ENCODE measurements at regions not wholly inside any gene's neighbourhood (a gene's known extent, or its start where the extent isn't known, plus 50 kb on each side); places are given as distances from the start of the nearest gene placed in this dataset.
A peak's percentile ranks its signal among the peaks of the same experiment; 100 is the strongest.

- Histone ChIP-seq H3K4me1 (ENCODE audit: control insufficient read depth, insufficient read depth, low read length, unreplicated experiment) (peaks cover 35% of the 10 kb centered on the region), H2AFZ (ENCODE audit: low read length, unreplicated experiment) (no peak overlapping the region), H3K27ac (ENCODE audit: low read depth, low read length) (peak overlapping the region; percentile 87), H3K36me3 (ENCODE audit: insufficient read depth, low read length) (peaks cover 23% of the 10 kb centered on the region), H3K27me3 (ENCODE audit: insufficient read depth, low read length) (no peaks in the 10 kb centered on the region), H3K79me2 (ENCODE audit: control insufficient read depth, insufficient read depth, low read length, unreplicated experiment) (peaks cover 76% of the 10 kb centered on the region), H3K4me3 (ENCODE audit: low read depth, low read length) (peak overlapping the region; percentile 100)
Observed at GRCh38 chr9:110050925-110051355, 157.0 kb downstream of the C9orf152 start.

- peaks cover 98% of the 10 kb centered on the region for H3K79me2 ChIP-seq (ENCODE audit: control insufficient read depth, insufficient read depth, low read length, unreplicated experiment)
- no peak overlapping the region for H3K4me3 ChIP-seq (ENCODE audit: low read depth, low read length)
Observed at GRCh38 chr9:110056062-110056461, 151.9 kb downstream of the C9orf152 start.

GRCh38 chr9:110058304-110058953, 149.5 kb downstream of the C9orf152 start:
- Histone ChIP-seq H3K4me3 (ENCODE audit: low read depth, low read length) (no peak overlapping the region), H3K27me3 (ENCODE audit: insufficient read depth, low read length) (no peaks in the 10 kb centered on the region), H3K36me3 (ENCODE audit: insufficient read depth, low read length) (peaks cover 30% of the 10 kb centered on the region), H2AFZ (ENCODE audit: low read length, unreplicated experiment) (no peak overlapping the region), H3K27ac (ENCODE audit: low read depth, low read length) (peak overlapping the region; percentile 6; the same call in 1 of the 2 replicates), H3K79me2 (ENCODE audit: control insufficient read depth, insufficient read depth, low read length, unreplicated experiment) (peaks cover 98% of the 10 kb centered on the region), H3K4me1 (ENCODE audit: control insufficient read depth, insufficient read depth, low read length, unreplicated experiment) (peaks cover 38% of the 10 kb centered on the region)

More at GRCh38 chr9:110056062-110056461, 151.9 kb downstream of the C9orf152 start:
- Histone ChIP-seq H3K27me3 (ENCODE audit: insufficient read depth, low read length) (no peaks in the 10 kb centered on the region), H3K4me1 (ENCODE audit: control insufficient read depth, insufficient read depth, low read length, unreplicated experiment) (peaks cover 57% of the 10 kb centered on the region), H3K36me3 (ENCODE audit: insufficient read depth, low read length) (peaks cover 29% of the 10 kb centered on the region), H2AFZ (ENCODE audit: low read length, unreplicated experiment) (no peak overlapping the region), H3K27ac (ENCODE audit: low read depth, low read length) (no peak overlapping the region)

GRCh38 chr9:110059461-110059860, 148.5 kb downstream of the C9orf152 start:
- H3K4me1 ChIP-seq (ENCODE audit: control insufficient read depth, insufficient read depth, low read length, unreplicated experiment): peaks cover 35% of the 10 kb centered on the region
- peak overlapping the region; percentile 33; the same call in 1 of the 2 replicates for H3K27ac ChIP-seq (ENCODE audit: low read depth, low read length)
- H3K79me2 ChIP-seq (ENCODE audit: control insufficient read depth, insufficient read depth, low read length, unreplicated experiment): peaks cover 98% of the 10 kb centered on the region
- no peaks in the 10 kb centered on the region for H3K27me3 ChIP-seq (ENCODE audit: insufficient read depth, low read length)
- H3K36me3 ChIP-seq (ENCODE audit: insufficient read depth, low read length): peaks cover 30% of the 10 kb centered on the region
- no peak overlapping the region for H2AFZ ChIP-seq (ENCODE audit: low read length, unreplicated experiment)
- H3K4me3 ChIP-seq (ENCODE audit: low read depth, low read length): no peak overlapping the region

- Histone ChIP-seq H3K36me3 (ENCODE audit: insufficient read depth, low read length) (peaks cover 18% of the 10 kb centered on the region), H3K27ac (ENCODE audit: low read depth, low read length) (peak overlapping the region; percentile 98; the same call in 1 of the 2 replicates), H3K4me3 (ENCODE audit: low read depth, low read length) (no peak overlapping the region), H3K79me2 (ENCODE audit: control insufficient read depth, insufficient read depth, low read length, unreplicated experiment) (peaks cover 94% of the 10 kb centered on the region), H3K27me3 (ENCODE audit: insufficient read depth, low read length) (no peaks in the 10 kb centered on the region), H3K4me1 (ENCODE audit: control insufficient read depth, insufficient read depth, low read length, unreplicated experiment) (peaks cover 47% of the 10 kb centered on the region), H2AFZ (ENCODE audit: low read length, unreplicated experiment) (no peak overlapping the region)
Observed at GRCh38 chr9:110064803-110065202, 143.2 kb downstream of the C9orf152 start.

- Histone ChIP-seq H3K27ac (ENCODE audit: low read depth, low read length) (peak overlapping the region; percentile 98), H3K79me2 (ENCODE audit: control insufficient read depth, insufficient read depth, low read length, unreplicated experiment) (peaks cover 93% of the 10 kb centered on the region), H3K4me1 (ENCODE audit: control insufficient read depth, insufficient read depth, low read length, unreplicated experiment) (peaks cover 54% of the 10 kb centered on the region), H3K4me3 (ENCODE audit: low read depth, low read length) (no peak overlapping the region; the same call in 1 of the 2 replicates), H3K36me3 (ENCODE audit: insufficient read depth, low read length) (peaks cover 17% of the 10 kb centered on the region), H3K27me3 (ENCODE audit: insufficient read depth, low read length) (no peaks in the 10 kb centered on the region), H2AFZ (ENCODE audit: low read length, unreplicated experiment) (no peak overlapping the region)
Observed at GRCh38 chr9:110065532-110065931, 142.4 kb downstream of the C9orf152 start.

- H3K79me2 ChIP-seq (ENCODE audit: control insufficient read depth, insufficient read depth, low read length, unreplicated experiment): peaks cover 93% of the 10 kb centered on the region
- peaks cover 15% of the 10 kb centered on the region for H3K36me3 ChIP-seq (ENCODE audit: insufficient read depth, low read length)
- H2AFZ ChIP-seq (ENCODE audit: low read length, unreplicated experiment): no peak overlapping the region
- H3K27me3 ChIP-seq (ENCODE audit: insufficient read depth, low read length): no peaks in the 10 kb centered on the region
- H3K27ac ChIP-seq (ENCODE audit: low read depth, low read length): peak overlapping the region; percentile 98
- H3K4me3 ChIP-seq (ENCODE audit: low read depth, low read length): peak overlapping the region; percentile 17
- H3K4me1 ChIP-seq (ENCODE audit: control insufficient read depth, insufficient read depth, low read length, unreplicated experiment): peaks cover 65% of the 10 kb centered on the region
Observed at GRCh38 chr9:110066929-110067716, 140.8 kb downstream of the C9orf152 start.

- H3K36me3 ChIP-seq (ENCODE audit: insufficient read depth, low read length): peaks cover 13% of the 10 kb centered on the region
- H3K27ac ChIP-seq (ENCODE audit: low read depth, low read length): peak overlapping the region; percentile 98
- H3K4me3 ChIP-seq (ENCODE audit: low read depth, low read length): no peak overlapping the region
- H2AFZ ChIP-seq (ENCODE audit: low read length, unreplicated experiment): no peak overlapping the region
- no peaks in the 10 kb centered on the region for H3K27me3 ChIP-seq (ENCODE audit: insufficient read depth, low read length)
- H3K4me1 ChIP-seq (ENCODE audit: control insufficient read depth, insufficient read depth, low read length, unreplicated experiment): peaks cover 76% of the 10 kb centered on the region
- H3K79me2 ChIP-seq (ENCODE audit: control insufficient read depth, insufficient read depth, low read length, unreplicated experiment): peaks cover 93% of the 10 kb centered on the region
Observed at GRCh38 chr9:110068212-110068611, 139.7 kb downstream of the C9orf152 start.

- H3K27me3 ChIP-seq (ENCODE audit: insufficient read depth, low read length): no peaks in the 10 kb centered on the region
- peak overlapping the region; percentile 35; the same call in 1 of the 2 replicates for H3K4me3 ChIP-seq (ENCODE audit: low read depth, low read length)
- peaks cover 13% of the 10 kb centered on the region for H3K36me3 ChIP-seq (ENCODE audit: insufficient read depth, low read length)
- H3K79me2 ChIP-seq (ENCODE audit: control insufficient read depth, insufficient read depth, low read length, unreplicated experiment): peaks cover 94% of the 10 kb centered on the region
- H3K27ac ChIP-seq (ENCODE audit: low read depth, low read length): peak overlapping the region; percentile 98
- peaks cover 87% of the 10 kb centered on the region for H3K4me1 ChIP-seq (ENCODE audit: control insufficient read depth, insufficient read depth, low read length, unreplicated experiment)
- peak overlapping the region; percentile 36 for H2AFZ ChIP-seq (ENCODE audit: low read length, unreplicated experiment)
Observed at GRCh38 chr9:110069326-110070248, 138.4 kb downstream of the C9orf152 start.

All from ACC112 (cell line).